H1 (cell line): ENCODE measurements at regions not wholly inside any gene's neighbourhood (a gene's known extent, or its start where the extent isn't known, plus 50 kb on each side); places are given as distances from the start of the nearest gene placed in this dataset.
A peak's percentile ranks its signal among the peaks of the same experiment; 100 is the strongest.

ENCODE experiments used
- CTCF ChIA-PET: fragments of 300-600 bp; sonication (Branson Sonifier 250); formaldehyde crosslinking; loops from one replicate; lab custom pipeline; 2021; ENCODE audit not compliant: partially characterized antibody; lab: Charles Lee
- POLR2A ChIA-PET: fragments of 300-600 bp; sonication (Branson Sonifier 250); formaldehyde crosslinking; loops from one replicate; lab custom pipeline; 2021; ENCODE audit warnings: inconsistent platforms; ENCODE audit not compliant: partially characterized antibody; lab: Charles Lee
- DNase-seq, 2 experiments: peaks; one replicate each; pipeline versions ENCODE4 v3.0.0 to v3.0.0-alpha.2; 2010 to 2022; ENCODE audit warnings: low spot score in 2 of 2, low read depth in 1 of 2, mixed read lengths in 1 of 2
- FAIRE-seq: peaks from 2 replicates; lab custom pipeline; 2011; peaks lifted over from hg19 to GRCh38; lab: Jason Lieb, UNC
- H2AFZ ChIP-seq: 2 replicates; pipeline ENCODE4 v1.8.1; 2012; ENCODE audit warnings: low read length, inconsistent platforms
- H2AK5ac ChIP-seq: 2 replicates; pipeline ENCODE4 v1.6.1; 2013; ENCODE audit warnings: low read depth, low read length
- H2BK120ac ChIP-seq: replicated peaks from 2 replicates; pipeline ENCODE3; 2013; ENCODE audit warnings: low read depth, low read length, inconsistent platforms
- H2BK12ac ChIP-seq: 2 replicates; pipeline ENCODE4 v1.6.1; 2013; ENCODE audit warnings: low read depth, low read length
- H2BK15ac ChIP-seq: 2 replicates; pipeline ENCODE4 v1.6.1; 2013; ENCODE audit warnings: low read length
- H2BK20ac ChIP-seq: 2 replicates; pipeline ENCODE4 v1.6.1; 2013; ENCODE audit warnings: low read length
- H2BK5ac ChIP-seq: 2 replicates; pipeline ENCODE4 v1.6.1; 2013; ENCODE audit warnings: low read depth, low read length
- H3K14ac ChIP-seq: 2 replicates; pipeline ENCODE4 v1.6.1; 2013; ENCODE audit warnings: inconsistent platforms; ENCODE audit not compliant: insufficient read length
- H3K18ac ChIP-seq: 2 replicates; pipeline ENCODE4 v1.6.1; 2013; ENCODE audit warnings: low read length; ENCODE audit errors: extremely low read depth
- H3K23ac ChIP-seq: 2 replicates; pipeline ENCODE4 v1.6.1; 2013; ENCODE audit warnings: inconsistent platforms; ENCODE audit not compliant: insufficient read length
- H3K23me2 ChIP-seq: 2 replicates; pipeline ENCODE4 v1.6.1; 2013; ENCODE audit warnings: low read depth, low read length
- H3K27ac ChIP-seq: 2 replicates; pipeline ENCODE4 v1.6.1; 2011; ENCODE audit warnings: low read depth, low read length, inconsistent platforms
- H3K27me3 ChIP-seq, 4 experiments: replicated peaks in 1 of 4; 1 replicate in 1 of 4; 2 replicates in 3 of 4; pipeline versions ENCODE4 v1.6.1 to v1.8.1; 2011 to 2013; ENCODE audit warnings: low read length in 3 of 4, mild to moderate bottlenecking in 3 of 4, inconsistent platforms in 2 of 4, mixed read lengths in 2 of 4, moderate library complexity in 1 of 4; ENCODE audit not compliant: control insufficient read depth in 3 of 4, insufficient read depth in 3 of 4; ENCODE audit errors: extremely low read depth in 1 of 4
- H3K36me3 ChIP-seq, 4 experiments: 2 replicates each; pipeline versions ENCODE4 v1.6.1 to v1.8.1; 2011 to 2013; ENCODE audit warnings: mild to moderate bottlenecking in 4 of 4, low read length in 3 of 4, moderate library complexity in 2 of 4, control low read depth in 1 of 4, inconsistent platforms in 1 of 4; ENCODE audit not compliant: insufficient read depth in 4 of 4, control insufficient read depth in 2 of 4
- H3K4ac ChIP-seq: replicated peaks from 2 replicates; pipeline ENCODE3; 2013; ENCODE audit warnings: low read length, low read depth, mixed read lengths, inconsistent platforms; ENCODE audit not compliant: insufficient read length
- H3K4me1 ChIP-seq, 4 experiments: replicated peaks in 1 of 4; 1 replicate in 1 of 4; 2 replicates in 3 of 4; pipeline versions ENCODE4 v1.6.1 to v1.8.1; 2011 to 2013; ENCODE audit warnings: low read length in 3 of 4, inconsistent platforms in 2 of 4, mixed read lengths in 1 of 4; ENCODE audit not compliant: insufficient read depth in 4 of 4, control insufficient read depth in 3 of 4
- H3K4me2 ChIP-seq, 2 experiments: 2 replicates each; pipeline versions ENCODE4 v1.6.1 to v1.8.1; 2011 to 2013; ENCODE audit warnings: low read depth in 2 of 2, low read length in 2 of 2, control low read depth in 1 of 2, inconsistent platforms in 1 of 2, mild to moderate bottlenecking in 1 of 2; ENCODE audit not compliant: insufficient read depth in 1 of 2
- H3K4me3 ChIP-seq, 4 experiments: fragments of 200-600, 300-600 bp in 1 of 4; sonication (generic), shearing (Covaris generic), sonication (Bioruptor Twin) in 1 of 4; 2 replicates each; pipeline versions ENCODE4 v1.5.1 to v1.8.1; 2011 to 2016; ENCODE audit warnings: low read length in 4 of 4, low read depth in 3 of 4, control low read depth in 2 of 4, inconsistent platforms in 2 of 4, mild to moderate bottlenecking in 2 of 4, mixed read lengths in 1 of 4, moderate library complexity in 1 of 4; ENCODE audit not compliant: insufficient read depth in 2 of 4; ENCODE audit errors: extremely low read depth in 1 of 4
- H3K56ac ChIP-seq: replicated peaks from 2 replicates; pipeline ENCODE3; 2013; ENCODE audit warnings: low read depth, mild to moderate bottlenecking, mixed read lengths, low read length, inconsistent platforms; ENCODE audit not compliant: insufficient read length
- H3K79me1 ChIP-seq: 2 replicates; pipeline ENCODE4 v1.6.1; 2013; ENCODE audit warnings: low read depth, low read length, control low read depth
- H3K79me2 ChIP-seq, 2 experiments: 2 replicates each; pipeline versions ENCODE4 v1.6.1 to v1.8.1; 2012 to 2013; ENCODE audit warnings: low read length in 2 of 2, mild to moderate bottlenecking in 2 of 2, inconsistent platforms in 1 of 2; ENCODE audit not compliant: insufficient read depth in 2 of 2, control insufficient read depth in 1 of 2
- H3K9ac ChIP-seq, 4 experiments: replicated peaks in 1 of 4; 1 replicate in 1 of 4; 2 replicates in 3 of 4; pipeline versions ENCODE4 v1.6.1 to v1.8.1; 2011 to 2013; ENCODE audit warnings: low read depth in 3 of 4, low read length in 3 of 4, control low read depth in 2 of 4, mild to moderate bottlenecking in 2 of 4, moderate library complexity in 2 of 4, inconsistent platforms in 1 of 4; ENCODE audit errors: extremely low read depth in 1 of 4
- H3K9me3 ChIP-seq, 2 experiments: 2 replicates each; pipeline versions ENCODE4 v1.6.1 to v1.8.1; 2012 to 2013; ENCODE audit warnings: mild to moderate bottlenecking in 2 of 2, moderate library complexity in 2 of 2, control low read depth in 1 of 2, inconsistent platforms in 1 of 2, low read depth in 1 of 2, low read length in 1 of 2, mixed read lengths in 1 of 2; ENCODE audit not compliant: insufficient read depth in 2 of 2
- H4K20me1 ChIP-seq, 2 experiments: replicated peaks in 1 of 2; 2 replicates each; pipeline versions ENCODE3 to v1.8.1; 2011 to 2013; ENCODE audit warnings: inconsistent platforms in 2 of 2, low read length in 2 of 2, mild to moderate bottlenecking in 1 of 2; ENCODE audit not compliant: insufficient read depth in 2 of 2, control insufficient read depth in 1 of 2
- H4K5ac ChIP-seq: 2 replicates; pipeline ENCODE4 v1.6.1; 2013; ENCODE audit warnings: low read length, low read depth, mixed read lengths, inconsistent platforms; ENCODE audit not compliant: insufficient read length
- H4K8ac ChIP-seq: 2 replicates; pipeline ENCODE4 v1.8.0; 2013; ENCODE audit warnings: mild to moderate bottlenecking, moderate library complexity, low read length, inconsistent platforms; ENCODE audit not compliant: insufficient read depth; ENCODE audit errors: extremely low read depth
- H4K91ac ChIP-seq: replicated peaks from 2 replicates; pipeline ENCODE3; 2013; ENCODE audit warnings: low read length, mixed read lengths, inconsistent platforms; ENCODE audit not compliant: insufficient read length
- SP2 ChIP-seq: IDR thresholded peaks from 2 replicates; pipeline ENCODE4 v1.6.1; 2012; ENCODE audit warnings: mild to moderate bottlenecking, low read length, inconsistent platforms
- SP4 ChIP-seq: IDR thresholded peaks from 2 replicates; pipeline ENCODE4 v1.6.1; 2012; ENCODE audit warnings: low read length, inconsistent platforms
- WGBS, 2 experiments: shearing (Covaris generic) in 1 of 2; methylation state at CpG; one replicate each; pipeline versions ENCODE4 v1.1.6 to v1.1.7; 2013 to 2015; ENCODE audit warnings: low lambda C conversion rate in 2 of 2, mixed read lengths in 2 of 2, inconsistent platforms in 1 of 2, low coverage in 1 of 2, missing lambda C conversion rate in 1 of 2; ENCODE audit not compliant: insufficient replicate concordance in 2 of 2, insufficient coverage in 1 of 2, insufficient read length in 1 of 2; ENCODE audit errors: extremely low coverage in 1 of 2, missing lambda C conversion rate in 1 of 2; 5-methylcytosine and 5-hydroxymethylcytosine counted together

DNA sequence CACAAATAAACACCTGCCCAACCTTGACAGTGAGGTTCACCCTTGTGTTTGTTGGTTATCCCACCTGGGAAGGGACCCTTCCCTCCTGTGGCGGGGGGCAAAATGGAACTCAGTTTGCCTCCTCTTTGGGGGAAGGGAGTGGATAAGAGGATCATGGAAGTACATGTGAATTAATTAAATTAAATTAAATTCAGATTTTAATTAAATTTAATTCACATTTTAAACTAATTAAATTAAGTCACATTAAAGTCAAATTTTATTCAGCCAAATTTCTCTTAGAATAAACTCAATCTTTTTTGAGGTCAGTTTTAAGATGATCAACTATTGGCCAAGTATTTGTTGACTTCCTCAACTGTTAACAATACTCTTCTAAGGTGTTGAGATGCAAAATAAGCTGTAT is 252.4 kb upstream of the AJAP1 start:
- H2AK5ac ChIP-seq = no peak overlapping the region
- H3K23me2 ChIP-seq = peaks cover 4% of the 10 kb centered on the region; the same call in 1 of the 2 replicates
- no peak overlapping the region for H3K14ac ChIP-seq
- no peak overlapping the region for H4K5ac ChIP-seq
- ChIA-PET CTCF (no interaction called here), POLR2A (no interaction called here)
- H3K9me3 ChIP-seq = peaks cover 7 to 55% of the 10 kb centered on the region in 2 experiments
- no peaks in the 10 kb centered on the region for H3K27me3 ChIP-seq
- no peak overlapping the region for H2BK12ac ChIP-seq
- no peak overlapping the region for H3K18ac ChIP-seq
- H3K4ac ChIP-seq = no peak overlapping the region
- no peak overlapping the region for H3K9ac ChIP-seq
- H3K4me1 ChIP-seq = no peaks in the 10 kb centered on the region
- no peak for FAIRE-seq
- no peaks in the 10 kb centered on the region for H3K79me2 ChIP-seq
- 90% methylated on average over 1 of the region's 1 CpG; no CpG with 5 or more reads in 1 of the 2 experiments for WGBS, 2 experiments
- peak overlapping the region; percentile 61 for H2BK120ac ChIP-seq
- H4K8ac ChIP-seq = no peak overlapping the region
- H2BK20ac ChIP-seq = no peak overlapping the region
- no peak overlapping the region for H3K4me2 ChIP-seq
- no peak overlapping the region for H4K91ac ChIP-seq
- H3K56ac ChIP-seq = no peak overlapping the region
- no peak overlapping the region for H3K4me3 ChIP-seq
- H3K23ac ChIP-seq = no peak overlapping the region
- no peak overlapping the region for H2BK15ac ChIP-seq
- no peak overlapping the region for H2BK5ac ChIP-seq
- no peaks in the 10 kb centered on the region for H4K20me1 ChIP-seq
- no peak for DNase-seq
- no peak overlapping the region for H2AFZ ChIP-seq
- no peak overlapping the region for H3K27ac ChIP-seq
- H3K79me1 ChIP-seq = no peaks in the 10 kb centered on the region
- no peaks in the 10 kb centered on the region for H3K36me3 ChIP-seq
- TF ChIP-seq SP2 = no peak
- no peak for TF ChIP-seq SP4
